ENCODE measurements at regions not wholly inside any gene's neighbourhood (a gene's known extent, or its start where the extent isn't known, plus 50 kb on each side); places are given as distances from the start of the nearest gene placed in this dataset.

DNA sequence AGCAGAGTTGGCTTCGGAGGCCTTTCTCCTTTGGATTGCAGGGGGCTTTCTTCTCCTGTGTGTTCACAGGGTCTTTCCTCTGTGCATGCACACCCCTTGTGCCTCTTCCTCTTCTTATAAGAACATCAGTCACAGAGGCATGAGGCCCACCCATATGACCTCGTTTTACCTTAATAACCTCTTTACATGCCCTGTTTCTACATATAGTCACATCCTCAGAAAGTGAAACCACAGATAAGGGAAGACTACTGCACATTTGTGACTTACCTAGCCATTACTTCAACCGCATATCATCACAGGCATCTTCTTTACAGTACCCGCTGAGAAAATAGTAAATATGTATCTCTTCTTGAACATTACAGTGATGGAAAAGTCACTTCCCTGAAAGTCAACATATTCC lies 204.9 kb upstream of the TARS1 start:
- no peaks in the 10 kb centered on the region for H3K9me2 ChIP-seq (replicated peaks; ENCODE audit: control insufficient read depth, low read length)
- H3K36me3 ChIP-seq (ENCODE audit: control insufficient read depth, low read length) = no peaks in the 10 kb centered on the region
- H3K9me3 ChIP-seq (ENCODE audit: control insufficient read depth, insufficient read depth, low read length) = no peaks in the 10 kb centered on the region
- H3K4me1 ChIP-seq (ENCODE audit: control insufficient read depth, low read length) = no peaks in the 10 kb centered on the region
- no peak overlapping the region for H3K4me2 ChIP-seq (ENCODE audit: low read length)
- TF ChIP-seq EZH2phosphoT487 (IDR thresholded peaks at IDR 0.05; ENCODE audit: borderline replicate concordance, low read length) = no peak
- TF ChIP-seq, protein P1, sequence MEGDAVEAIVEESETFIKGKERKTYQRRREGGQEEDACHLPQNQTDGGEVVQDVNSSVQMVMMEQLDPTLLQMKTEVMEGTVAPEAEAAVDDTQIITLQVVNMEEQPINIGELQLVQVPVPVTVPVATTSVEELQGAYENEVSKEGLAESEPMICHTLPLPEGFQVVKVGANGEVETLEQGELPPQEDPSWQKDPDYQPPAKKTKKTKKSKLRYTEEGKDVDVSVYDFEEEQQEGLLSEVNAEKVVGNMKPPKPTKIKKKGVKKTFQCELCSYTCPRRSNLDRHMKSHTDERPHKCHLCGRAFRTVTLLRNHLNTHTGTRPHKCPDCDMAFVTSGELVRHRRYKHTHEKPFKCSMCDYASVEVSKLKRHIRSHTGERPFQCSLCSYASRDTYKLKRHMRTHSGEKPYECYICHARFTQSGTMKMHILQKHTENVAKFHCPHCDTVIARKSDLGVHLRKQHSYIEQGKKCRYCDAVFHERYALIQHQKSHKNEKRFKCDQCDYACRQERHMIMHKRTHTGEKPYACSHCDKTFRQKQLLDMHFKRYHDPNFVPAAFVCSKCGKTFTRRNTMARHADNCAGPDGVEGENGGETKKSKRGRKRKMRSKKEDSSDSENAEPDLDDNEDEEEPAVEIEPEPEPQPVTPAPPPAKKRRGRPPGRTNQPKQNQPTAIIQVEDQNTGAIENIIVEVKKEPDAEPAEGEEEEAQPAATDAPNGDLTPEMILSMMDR (IDR thresholded peaks at IDR 0.05; ENCODE audit: low read depth, low read length, poor library complexity, severe bottlenecking) = no peak
- no peaks in the 10 kb centered on the region for H3K79me2 ChIP-seq (ENCODE audit: control insufficient read depth, low read length)
- no peak overlapping the region for H3K4me3 ChIP-seq (ENCODE audit: low read length)
- H4K20me1 ChIP-seq (ENCODE audit: control insufficient read depth, insufficient read depth, low read depth, low read length) = no peaks in the 10 kb centered on the region
- no peaks in the 10 kb centered on the region for H3F3A ChIP-seq (ENCODE audit: control insufficient read depth, insufficient read depth)
- H3K27ac ChIP-seq (ENCODE audit: low read depth, low read length) = no peak overlapping the region
- H3K27me3 ChIP-seq (ENCODE audit: control insufficient read depth, low read length) = no peaks in the 10 kb centered on the region

DNA sequence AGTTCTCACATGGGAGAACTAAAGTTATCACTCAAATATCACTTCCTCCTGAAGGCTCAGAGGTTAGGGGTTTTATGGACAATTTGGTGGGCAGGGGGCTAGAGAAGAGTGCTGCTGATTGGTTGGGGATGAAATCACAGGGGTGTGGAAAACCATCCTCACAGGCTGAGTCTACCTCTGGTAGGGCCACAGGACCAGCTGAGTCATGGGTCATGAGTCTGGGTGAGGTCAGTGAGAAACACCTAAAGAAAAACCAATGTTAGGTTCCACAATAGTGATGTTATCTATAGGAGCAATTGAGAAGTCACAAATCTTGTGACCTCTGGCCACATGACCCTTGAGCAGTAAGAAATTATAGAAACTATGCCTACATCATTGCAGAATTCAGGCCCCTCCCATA lies 203.3 kb upstream of the TARS1 start:
- no peaks in the 10 kb centered on the region for H3K79me2 ChIP-seq (ENCODE audit: control insufficient read depth, low read length)
- H3K36me3 ChIP-seq (ENCODE audit: control insufficient read depth, low read length) = no peaks in the 10 kb centered on the region
- no peak overlapping the region for H3K4me3 ChIP-seq (ENCODE audit: low read length)
- no peak overlapping the region for H3K4me2 ChIP-seq (ENCODE audit: low read length)
- no peaks in the 10 kb centered on the region for H3K9me2 ChIP-seq (replicated peaks; ENCODE audit: control insufficient read depth, low read length)
- H3K4me1 ChIP-seq (ENCODE audit: control insufficient read depth, low read length) = no peaks in the 10 kb centered on the region
- TF ChIP-seq, protein P1 (IDR thresholded peaks at IDR 0.05; ENCODE audit: low read depth, low read length, poor library complexity, severe bottlenecking) = no peak
- TF ChIP-seq EZH2phosphoT487 (IDR thresholded peaks at IDR 0.05; ENCODE audit: borderline replicate concordance, low read length) = no peak
- no peaks in the 10 kb centered on the region for H3K27me3 ChIP-seq (ENCODE audit: control insufficient read depth, low read length)
- no peaks in the 10 kb centered on the region for H4K20me1 ChIP-seq (ENCODE audit: control insufficient read depth, insufficient read depth, low read depth, low read length)
- H3K27ac ChIP-seq (ENCODE audit: low read depth, low read length) = no peak overlapping the region
- H3F3A ChIP-seq (ENCODE audit: control insufficient read depth, insufficient read depth) = no peaks in the 10 kb centered on the region
- H3K9me3 ChIP-seq (ENCODE audit: control insufficient read depth, insufficient read depth, low read length) = no peaks in the 10 kb centered on the region

DNA sequence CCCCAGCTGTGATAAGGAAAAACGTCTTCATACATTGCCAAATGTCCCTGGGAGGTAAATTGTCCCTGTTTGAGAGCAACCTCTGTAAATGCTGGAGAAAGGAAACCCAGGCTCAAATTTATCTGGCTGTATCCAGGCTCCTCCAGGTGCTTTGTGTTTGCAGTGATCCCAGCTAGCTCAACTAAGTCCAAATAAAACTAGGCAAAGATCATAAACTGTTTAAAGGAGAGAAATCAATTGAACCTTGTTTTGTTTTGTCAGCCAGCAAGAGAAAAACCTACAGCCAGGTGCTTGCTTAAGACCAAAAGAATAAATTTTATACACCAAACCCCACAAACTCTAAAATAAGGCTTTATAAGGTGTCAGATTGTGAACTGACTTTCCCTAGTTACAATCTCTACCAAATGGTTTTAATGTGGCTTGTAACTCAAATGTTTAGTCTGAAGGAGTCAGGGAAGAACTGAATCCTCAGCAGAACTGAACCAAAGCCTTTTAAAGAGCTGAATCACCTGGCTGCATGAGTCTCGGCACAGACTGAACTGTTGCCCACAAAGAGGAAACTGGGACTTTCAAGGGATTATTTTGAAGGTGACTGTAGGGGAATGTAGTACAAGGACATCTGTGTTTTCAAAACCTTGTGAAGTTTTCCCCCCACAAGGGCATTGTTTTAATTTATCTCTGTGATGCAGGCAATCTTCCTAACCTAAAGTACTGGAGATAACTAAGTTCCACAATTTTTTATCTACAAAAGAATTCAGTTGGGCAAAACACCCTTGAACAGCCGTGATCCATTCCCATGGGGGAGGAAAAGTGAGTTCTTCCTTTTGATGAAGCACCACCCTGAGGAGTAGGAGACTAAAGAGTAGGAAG lies 201.7 kb upstream of the TARS1 start:
- H4K20me1 ChIP-seq (ENCODE audit: control insufficient read depth, insufficient read depth, low read depth, low read length) = no peaks in the 10 kb centered on the region
- H3K4me3 ChIP-seq (ENCODE audit: low read length) = no peak overlapping the region
- no peaks in the 10 kb centered on the region for H3K27me3 ChIP-seq (ENCODE audit: control insufficient read depth, low read length)
- H3K4me2 ChIP-seq (ENCODE audit: low read length) = no peak overlapping the region
- H3K9me3 ChIP-seq (ENCODE audit: control insufficient read depth, insufficient read depth, low read length) = no peaks in the 10 kb centered on the region
- no peak for TF ChIP-seq EZH2phosphoT487 (IDR thresholded peaks at IDR 0.05; ENCODE audit: borderline replicate concordance, low read length)
- TF ChIP-seq, protein P1 (IDR thresholded peaks at IDR 0.05; ENCODE audit: low read depth, low read length, poor library complexity, severe bottlenecking) = no peak
- H3K79me2 ChIP-seq (ENCODE audit: control insufficient read depth, low read length) = no peaks in the 10 kb centered on the region
- no peaks in the 10 kb centered on the region for H3K36me3 ChIP-seq (ENCODE audit: control insufficient read depth, low read length)
- no peak overlapping the region for H3K27ac ChIP-seq (ENCODE audit: low read depth, low read length)
- no peaks in the 10 kb centered on the region for H3F3A ChIP-seq (ENCODE audit: control insufficient read depth, insufficient read depth)
- H3K9me2 ChIP-seq (replicated peaks; ENCODE audit: control insufficient read depth, low read length) = no peaks in the 10 kb centered on the region
- H3K4me1 ChIP-seq (ENCODE audit: control insufficient read depth, low read length) = no peaks in the 10 kb centered on the region

Measured in DOHH2 (cell line).